ENCODE measurements at regions not wholly inside any gene's neighbourhood (a gene's known extent, or its start where the extent isn't known, plus 50 kb on each side); places are given as distances from the start of the nearest gene placed in this dataset.

GRCh38 chr2:45207101-45207500, 197.8 kb upstream of the SIX2 start:
- Histone ChIP-seq H3K9me3 (peaks cover 0 to 7% (median 4%) of the 10 kb centered on the region in 12 donors), H3K4me1 (no peaks in the 10 kb centered on the region), H3K27me3 (no peaks in the 10 kb centered on the region), H3K4me3 (no peak overlapping the region), H3K27ac (no peak overlapping the region), H3K36me3 (no peaks in the 10 kb centered on the region)
- no peak for TF ChIP-seq POLR2A (IDR thresholded peaks at IDR 0.05)
- TF ChIP-seq CTCF (IDR thresholded peaks at IDR 0.05), result no peak
- 31 to 70% (median 47%) methylated on average over 4 of the region's 4 CpGs for WGBS, 4 donors
- ATAC-seq (no peak), DNase-seq (no peak)
- intact Hi-C loops (cut with DNase I), result no loop called here

GRCh38 chr2:45205985-45206384, 196.7 kb upstream of the SIX2 start:
- no peak for ATAC-seq
- WGBS, 4 donors, result 87 to 90% (median 88%) methylated on average over 8 of the region's 8 CpGs
- no peaks in the 10 kb centered on the region for H3K36me3 ChIP-seq

GRCh38 chr2:45205480-45205879, 196.2 kb upstream of the SIX2 start:
- TF ChIP-seq POLR2A (IDR thresholded peaks at IDR 0.05), result no peak
- TF ChIP-seq CTCF (IDR thresholded peaks at IDR 0.05), result no peak
- Histone ChIP-seq H3K4me3 (no peak overlapping the region), H3K27ac (no peak overlapping the region), H3K4me1 (no peaks in the 10 kb centered on the region), H3K36me3 (no peaks in the 10 kb centered on the region), H3K9me3 (peaks cover 0 to 12% (median 5%) of the 10 kb centered on the region in 12 donors), H3K27me3 (no peaks in the 10 kb centered on the region)
- intact Hi-C loops (cut with DNase I), result no loop called here
- DNase-seq, result no peak
- WGBS, 4 donors, result 84 to 92% (median 88%) methylated on average over 4 of the region's 4 CpGs
- ATAC-seq, result no peak

More at GRCh38 chr2:45205985-45206384, 196.7 kb upstream of the SIX2 start:
- no peak for DNase-seq
- no peak overlapping the region for H3K4me3 ChIP-seq
- H3K4me1 ChIP-seq, result no peaks in the 10 kb centered on the region
- intact Hi-C loops (cut with DNase I), result no loop called here
- no peak for TF ChIP-seq POLR2A (IDR thresholded peaks at IDR 0.05)
- no peak for TF ChIP-seq CTCF (IDR thresholded peaks at IDR 0.05)
- H3K9me3 ChIP-seq, result peaks cover 0 to 12% (median 5%) of the 10 kb centered on the region in 12 donors
- no peak overlapping the region for H3K27ac ChIP-seq
- no peaks in the 10 kb centered on the region for H3K27me3 ChIP-seq

- peaks cover 0 to 12% (median 5%) of the 10 kb centered on the region in 12 donors for H3K9me3 ChIP-seq
- no peaks in the 10 kb centered on the region for H3K36me3 ChIP-seq
- ATAC-seq (no peak), DNase-seq (no peak)
- no peak overlapping the region for H3K27ac ChIP-seq
- H3K4me1 ChIP-seq, result no peaks in the 10 kb centered on the region
- TF ChIP-seq CTCF (IDR thresholded peaks at IDR 0.05), result no peak
- TF ChIP-seq POLR2A (IDR thresholded peaks at IDR 0.05), result no peak
- intact Hi-C loops (cut with DNase I), result no loop called here
- H3K4me3 ChIP-seq, result no peak overlapping the region
- no peaks in the 10 kb centered on the region for H3K27me3 ChIP-seq
Observed at GRCh38 chr2:45203400-45203799, 194.1 kb upstream of the SIX2 start.

Data from heart left ventricle (tissue), 16 donors.